Central memory CD8-positive, alpha-beta T cell (primary cell): ENCODE measurements at regions not wholly inside any gene's neighbourhood (a gene's known extent, or its start where the extent isn't known, plus 50 kb on each side); places are given as distances from the start of the nearest gene placed in this dataset.

Experiments used
- ATAC-seq: fragments of 150-1000 bp; cut with Tn5 transposase; replicated peaks from 2 replicates; pipeline ENCODE4 v1.10.0; 2022; ENCODE audit warnings: mild to moderate bottlenecking, moderate FRiP score, moderate number of reproducible peaks; ENCODE audit not compliant: poor library complexity, severe bottlenecking; ENCODE audit errors: extremely low read depth
- DNase-seq, 2 donors: peaks; one replicate each; pipeline ENCODE4 v3.0.0; 2021; ENCODE audit warnings: low spot score in 2 of 2
- H3K27ac Mint-ChIP-seq: one replicate; pipeline ENCODE4 v1.8.0; 2022; ENCODE audit warnings: low read depth, mild to moderate bottlenecking, moderate library complexity, mixed read lengths
- H3K27me3 Mint-ChIP-seq: one replicate; pipeline ENCODE4 v1.8.0; 2022; ENCODE audit warnings: mixed read lengths
- H3K36me3 Mint-ChIP-seq: one replicate; pipeline ENCODE4 v1.8.0; 2022; ENCODE audit warnings: mild to moderate bottlenecking, moderate library complexity, mixed read lengths; ENCODE audit not compliant: insufficient read depth
- H3K4me1 Mint-ChIP-seq: one replicate; pipeline ENCODE4 v1.8.0; 2022; ENCODE audit warnings: mixed read lengths
- H3K4me3 Mint-ChIP-seq: one replicate; pipeline ENCODE4 v1.8.0; 2022; ENCODE audit warnings: mild to moderate bottlenecking, moderate library complexity, mixed read lengths
- H3K9me3 Mint-ChIP-seq: one replicate; pipeline ENCODE4 v1.8.0; 2022; ENCODE audit warnings: mixed read lengths

- Mint-ChIP-seq H3K27me3 (no peaks in the 10 kb centered on the region), H3K27ac (no peak overlapping the region), H3K9me3 (peaks cover 6% of the 10 kb centered on the region), H3K4me3 (no peak overlapping the region), H3K4me1 (no peaks in the 10 kb centered on the region), H3K36me3 (no peaks in the 10 kb centered on the region)
- ATAC-seq (no peak), DNase-seq (no peak)
Measured at GRCh38 chr3:26058901-26059321, 269.0 kb downstream of the OXSM start.

GRCh38 chr3:26061947-26062346, 272.1 kb downstream of the OXSM start:
- Mint-ChIP-seq H3K9me3 (peaks cover 4% of the 10 kb centered on the region), H3K36me3 (no peaks in the 10 kb centered on the region), H3K27ac (no peak overlapping the region), H3K4me3 (no peak overlapping the region), H3K27me3 (no peaks in the 10 kb centered on the region), H3K4me1 (no peaks in the 10 kb centered on the region)
- DNase-seq (no peak), ATAC-seq (no peak)

- H3K27me3 Mint-ChIP-seq: no peaks in the 10 kb centered on the region
- peaks cover 3% of the 10 kb centered on the region for H3K36me3 Mint-ChIP-seq
- H3K4me3 Mint-ChIP-seq: no peak overlapping the region
- DNase-seq (no peak), ATAC-seq (no peak)
- H3K27ac Mint-ChIP-seq: no peak overlapping the region
- H3K9me3 Mint-ChIP-seq: no peaks in the 10 kb centered on the region
- no peaks in the 10 kb centered on the region for H3K4me1 Mint-ChIP-seq
Measured at GRCh38 chr3:26064297-26064696, 274.4 kb downstream of the OXSM start.

- no peaks in the 10 kb centered on the region for H3K27me3 Mint-ChIP-seq
- H3K4me3 Mint-ChIP-seq: no peak overlapping the region
Measured at GRCh38 chr3:26068890-26069289, 279.0 kb downstream of the OXSM start.

GRCh38 chr3:26070854-26071253, 281.0 kb downstream of the OXSM start:
- no peaks in the 10 kb centered on the region for H3K27me3 Mint-ChIP-seq
- H3K27ac Mint-ChIP-seq: no peak overlapping the region
- H3K4me3 Mint-ChIP-seq: no peak overlapping the region
- DNase-seq (no peak), ATAC-seq (no peak)
- no peaks in the 10 kb centered on the region for H3K9me3 Mint-ChIP-seq
- peaks cover 3% of the 10 kb centered on the region for H3K36me3 Mint-ChIP-seq
- no peaks in the 10 kb centered on the region for H3K4me1 Mint-ChIP-seq

More at GRCh38 chr3:26068890-26069289, 279.0 kb downstream of the OXSM start:
- H3K27ac Mint-ChIP-seq: no peak overlapping the region
- DNase-seq: no peak
- no peaks in the 10 kb centered on the region for H3K9me3 Mint-ChIP-seq
- H3K4me1 Mint-ChIP-seq: no peaks in the 10 kb centered on the region
- ATAC-seq: no peak
- peaks cover 3% of the 10 kb centered on the region for H3K36me3 Mint-ChIP-seq

- Mint-ChIP-seq H3K4me3 (no peak overlapping the region), H3K36me3 (no peaks in the 10 kb centered on the region), H3K27me3 (no peaks in the 10 kb centered on the region), H3K9me3 (no peaks in the 10 kb centered on the region), H3K27ac (no peak overlapping the region), H3K4me1 (no peaks in the 10 kb centered on the region)
- ATAC-seq (no peak), DNase-seq (no peak)
Measured at GRCh38 chr3:26074080-26074479, 284.2 kb downstream of the OXSM start.

- no peaks in the 10 kb centered on the region for H3K4me1 Mint-ChIP-seq
- DNase-seq (no peak), ATAC-seq (no peak)
- no peaks in the 10 kb centered on the region for H3K27me3 Mint-ChIP-seq
- no peaks in the 10 kb centered on the region for H3K36me3 Mint-ChIP-seq
- no peaks in the 10 kb centered on the region for H3K9me3 Mint-ChIP-seq
- no peak overlapping the region for H3K27ac Mint-ChIP-seq
- H3K4me3 Mint-ChIP-seq: no peak overlapping the region
Measured at GRCh38 chr3:26078539-26078938, 288.6 kb downstream of the OXSM start.

GRCh38 chr3:26081166-26081565, 291.3 kb downstream of the OXSM start:
- ATAC-seq: no peak
- peaks cover 6% of the 10 kb centered on the region for H3K9me3 Mint-ChIP-seq

GRCh38 chr3:26081806-26082205, 291.9 kb downstream of the OXSM start:
- no peak for ATAC-seq
- no peaks in the 10 kb centered on the region for H3K36me3 Mint-ChIP-seq
- no peaks in the 10 kb centered on the region for H3K4me1 Mint-ChIP-seq
- H3K27me3 Mint-ChIP-seq: no peaks in the 10 kb centered on the region
- H3K27ac Mint-ChIP-seq: no peak overlapping the region
- H3K9me3 Mint-ChIP-seq: peaks cover 6% of the 10 kb centered on the region
- H3K4me3 Mint-ChIP-seq: no peak overlapping the region
- no peak for DNase-seq

More at GRCh38 chr3:26081166-26081565, 291.3 kb downstream of the OXSM start:
- no peak for DNase-seq
- no peak overlapping the region for H3K4me3 Mint-ChIP-seq
- no peaks in the 10 kb centered on the region for H3K27me3 Mint-ChIP-seq
- H3K4me1 Mint-ChIP-seq: no peaks in the 10 kb centered on the region
- H3K27ac Mint-ChIP-seq: no peak overlapping the region
- no peaks in the 10 kb centered on the region for H3K36me3 Mint-ChIP-seq

GRCh38 chr3:26082911-26083310, 293.0 kb downstream of the OXSM start:
- no peak for ATAC-seq
- no peaks in the 10 kb centered on the region for H3K27me3 Mint-ChIP-seq

GRCh38 chr3:26084629-26085028, 294.7 kb downstream of the OXSM start:
- peaks cover 17% of the 10 kb centered on the region for H3K9me3 Mint-ChIP-seq
- no peak for ATAC-seq
- DNase-seq: no peak
- H3K36me3 Mint-ChIP-seq: peaks cover 2% of the 10 kb centered on the region
- no peak overlapping the region for H3K27ac Mint-ChIP-seq
- H3K27me3 Mint-ChIP-seq: no peaks in the 10 kb centered on the region
- no peak overlapping the region for H3K4me3 Mint-ChIP-seq
- no peaks in the 10 kb centered on the region for H3K4me1 Mint-ChIP-seq

More at GRCh38 chr3:26082911-26083310, 293.0 kb downstream of the OXSM start:
- no peaks in the 10 kb centered on the region for H3K36me3 Mint-ChIP-seq
- no peak for DNase-seq
- no peak overlapping the region for H3K27ac Mint-ChIP-seq
- H3K4me1 Mint-ChIP-seq: no peaks in the 10 kb centered on the region
- no peak overlapping the region for H3K4me3 Mint-ChIP-seq
- H3K9me3 Mint-ChIP-seq: peaks cover 6% of the 10 kb centered on the region

- Mint-ChIP-seq H3K4me1 (no peaks in the 10 kb centered on the region), H3K4me3 (no peak overlapping the region), H3K36me3 (peaks cover 2% of the 10 kb centered on the region), H3K9me3 (peaks cover 17% of the 10 kb centered on the region), H3K27ac (no peak overlapping the region), H3K27me3 (no peaks in the 10 kb centered on the region)
- DNase-seq (no peak), ATAC-seq (no peak)
Measured at GRCh38 chr3:26087751-26088150, 297.9 kb downstream of the OXSM start.

- Mint-ChIP-seq H3K9me3 (peaks cover 19% of the 10 kb centered on the region), H3K27ac (no peak overlapping the region), H3K4me3 (no peak overlapping the region), H3K36me3 (peaks cover 2% of the 10 kb centered on the region), H3K4me1 (no peaks in the 10 kb centered on the region), H3K27me3 (no peaks in the 10 kb centered on the region)
- DNase-seq (no peak), ATAC-seq (no peak)
Measured at GRCh38 chr3:26089249-26089648, 299.4 kb downstream of the OXSM start.

- no peaks in the 10 kb centered on the region for H3K27me3 Mint-ChIP-seq
Measured at GRCh38 chr3:26090589-26090988, 300.7 kb downstream of the OXSM start.

More at GRCh38 chr3:26090589-26090988, 300.7 kb downstream of the OXSM start:
- H3K9me3 Mint-ChIP-seq: peaks cover 17% of the 10 kb centered on the region
- no peak for DNase-seq
- H3K27ac Mint-ChIP-seq: no peak overlapping the region
- H3K4me3 Mint-ChIP-seq: no peak overlapping the region
- no peak for ATAC-seq
- peaks cover 2% of the 10 kb centered on the region for H3K36me3 Mint-ChIP-seq
- H3K4me1 Mint-ChIP-seq: no peaks in the 10 kb centered on the region
